Stimulated activated CD4-positive, alpha-beta T cell treated with anti-CD3 and anti-CD28 coated beads, TNF-alpha, amount 100 ng/mL, for 1 hour (primary cell): ENCODE measurements at regions not wholly inside any gene's neighbourhood (a gene's known extent, or its start where the extent isn't known, plus 50 kb on each side); places are given as distances from the start of the nearest gene placed in this dataset.
"Not testable (repeated sequence)": the region's sequence is repeated elsewhere in the genome, so short reads cannot be mapped to it uniquely, and the experiment has no call there.

Experiments
- DNase-seq, 3 donors: peaks; one replicate each; pipeline ENCODE4 v3.0.0-alpha.2; 2020; ENCODE audit warnings: low read depth in 3 of 3, low spot score in 1 of 3

DNA sequence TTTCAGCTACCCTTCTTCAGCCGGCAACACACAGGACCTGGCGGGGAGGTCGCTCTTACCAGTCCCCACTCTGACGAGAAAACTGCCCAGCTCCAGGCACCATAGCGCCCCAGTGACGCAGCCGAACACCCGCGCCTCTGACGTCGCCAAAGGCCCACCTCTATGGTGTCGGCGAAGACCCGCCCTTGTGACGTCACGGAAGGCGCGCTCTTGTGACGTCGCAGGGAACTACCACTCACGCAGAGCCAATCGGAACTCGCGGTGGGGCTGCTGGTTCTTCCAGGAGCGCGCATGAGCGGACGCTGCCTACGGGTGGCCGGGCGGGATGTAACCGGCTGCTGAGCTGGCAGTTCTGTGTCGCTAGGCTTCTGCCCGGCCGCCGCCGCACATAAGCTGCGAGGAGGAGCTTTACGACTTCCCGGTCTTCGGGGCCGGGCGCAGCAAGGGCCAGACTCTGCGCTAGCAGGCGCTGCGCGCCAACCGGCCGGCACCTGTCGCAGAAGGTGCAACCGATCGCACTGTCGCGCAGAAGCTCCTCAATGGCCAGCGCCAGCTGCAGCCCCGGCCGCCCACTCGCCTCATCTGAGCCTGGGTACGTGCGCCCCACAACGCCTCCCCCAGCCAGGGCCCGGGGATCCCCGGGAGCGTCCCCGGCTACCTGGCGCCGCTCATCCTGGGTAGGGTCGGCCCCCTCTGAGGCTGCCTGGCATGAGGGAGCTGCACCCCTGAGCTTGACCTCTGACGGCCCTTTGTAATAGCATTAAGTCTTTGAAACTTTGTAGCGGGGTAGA is 121.3 kb upstream of the FBXO28 start:
- DNase-seq, result peak; percentile 99 to 100 (median 100)

DNA sequence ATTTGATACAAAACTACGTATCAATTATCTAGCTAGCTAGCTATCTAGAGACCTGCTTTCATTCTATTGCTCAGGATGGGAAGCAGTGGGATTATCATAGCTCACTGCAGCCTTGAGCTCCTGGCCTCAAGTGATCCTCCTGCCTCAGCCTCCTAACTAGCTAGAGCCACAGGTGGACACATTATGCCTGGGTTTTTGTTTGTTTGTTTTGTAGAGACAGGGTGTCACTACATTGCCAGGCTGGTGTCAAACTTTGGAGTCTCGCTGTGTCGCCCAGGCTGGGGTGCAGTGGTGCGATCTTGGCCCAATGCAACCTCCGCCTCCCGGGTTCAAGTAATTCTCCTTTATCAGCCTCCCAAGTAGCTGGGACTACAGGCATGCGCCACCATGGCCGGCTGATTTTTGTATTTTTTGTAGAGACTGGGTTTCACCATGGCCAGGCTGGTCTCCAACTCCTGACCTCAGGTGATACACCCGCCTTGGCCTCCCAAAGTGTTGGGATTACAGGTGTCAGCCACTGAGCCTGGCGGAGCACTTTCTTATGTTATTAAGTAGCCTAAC is 122.5 kb upstream of the FBXO28 start:
- not testable (repeated sequence) for DNase-seq

DNA sequence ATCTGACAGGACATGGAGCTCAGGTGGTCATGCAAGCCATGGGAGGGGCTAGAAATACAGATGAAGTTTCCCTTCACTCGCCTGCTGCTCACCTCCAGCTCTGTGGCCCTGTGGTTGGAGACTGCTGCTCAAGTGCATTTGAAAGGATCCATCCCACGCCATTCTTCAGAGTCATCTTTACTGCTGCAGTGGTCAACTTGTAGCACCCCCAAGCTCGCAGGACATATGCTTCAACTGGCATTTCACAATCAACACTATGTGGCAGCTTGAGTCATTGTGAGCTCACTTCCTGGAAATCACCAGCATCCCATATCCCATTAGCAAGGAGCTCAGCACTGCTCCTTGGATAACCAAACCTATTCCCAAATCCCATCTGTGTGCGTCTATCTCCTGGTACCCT is 116.2 kb upstream of the TP53BP2 start:
- not testable (repeated sequence) for DNase-seq

DNA sequence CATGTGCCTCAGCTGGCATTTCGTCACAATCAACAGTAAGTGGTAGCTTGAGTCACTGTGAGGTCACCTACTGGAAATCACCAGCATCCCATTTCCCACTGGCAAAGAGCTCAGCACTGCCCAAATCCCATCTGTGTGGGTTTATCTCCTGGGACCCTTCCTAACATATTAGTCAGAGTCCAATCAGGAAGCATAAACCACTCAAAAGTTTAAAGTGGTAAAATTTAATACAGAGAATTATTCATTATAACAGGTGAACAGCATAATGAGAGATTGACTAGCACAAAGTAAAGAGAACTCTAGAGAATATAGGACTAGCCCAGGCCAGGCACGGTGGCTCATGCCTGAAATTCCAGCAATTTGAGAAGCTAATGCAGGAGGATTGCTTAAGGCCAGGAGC is 107.1 kb upstream of the TP53BP2 start:
- DNase-seq, result not testable (repeated sequence)

DNA sequence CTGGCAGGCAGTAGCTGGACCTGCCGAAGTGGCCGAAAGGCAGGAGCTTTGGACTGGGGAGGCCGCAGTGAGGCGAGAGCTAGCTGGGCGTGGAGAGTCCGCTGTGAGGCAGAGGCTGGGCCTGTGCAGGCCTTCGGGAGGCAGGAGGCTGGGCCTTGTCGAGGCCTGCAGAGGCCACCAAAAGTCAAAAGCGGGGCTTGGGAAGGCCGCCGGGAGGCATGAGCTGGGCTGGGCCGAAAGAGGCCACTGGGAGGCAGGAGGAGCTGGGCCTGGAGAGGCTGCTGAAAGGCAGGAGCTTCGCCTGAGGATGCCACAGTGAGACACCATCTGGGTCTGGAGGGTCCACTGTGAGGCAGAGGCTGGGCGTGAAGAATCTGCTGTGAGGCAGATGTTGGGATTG is 105.8 kb upstream of the TP53BP2 start:
- not testable (repeated sequence) for DNase-seq

DNA sequence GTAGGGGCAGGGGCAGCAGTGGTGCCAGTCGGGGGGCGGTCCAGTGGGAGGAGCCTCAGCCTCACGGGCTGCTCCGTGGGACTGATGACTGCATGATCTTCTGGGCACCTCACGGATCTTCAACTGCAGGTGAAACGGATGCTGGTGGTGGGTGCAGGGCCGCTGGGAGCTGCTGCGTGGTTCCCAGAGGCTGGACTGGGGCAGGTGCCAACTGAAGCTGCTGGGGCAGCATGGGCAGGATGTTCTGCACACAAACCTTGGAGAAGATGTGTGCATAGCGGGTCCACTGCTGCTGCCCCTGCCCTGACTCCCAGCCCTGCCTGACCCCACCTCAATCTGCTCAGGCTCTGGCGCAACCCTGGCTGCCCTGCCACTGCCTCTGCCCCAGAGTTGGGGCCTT is 104.2 kb upstream of the TP53BP2 start:
- DNase-seq, result not testable (repeated sequence)

DNA sequence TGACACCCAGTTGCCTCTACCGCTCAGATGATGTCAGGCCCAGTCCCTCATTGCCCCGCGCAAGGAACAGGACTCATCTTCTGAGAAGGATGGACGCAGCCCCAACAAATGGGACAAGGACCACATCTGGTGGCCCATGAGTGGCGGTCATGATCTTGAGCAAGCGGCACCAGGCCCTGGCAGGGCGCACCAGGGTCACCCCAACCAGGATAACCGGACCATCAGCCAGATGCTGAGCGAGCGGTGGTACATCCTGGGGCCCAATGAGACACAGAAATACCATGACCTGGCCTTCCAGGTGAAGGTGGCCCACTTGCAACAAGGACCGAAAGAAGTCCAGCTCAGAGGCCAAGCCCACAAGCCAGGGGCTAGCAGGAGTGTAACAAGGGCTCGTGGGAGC is 102.3 kb upstream of the TP53BP2 start:
- DNase-seq, result not testable (repeated sequence)

DNA sequence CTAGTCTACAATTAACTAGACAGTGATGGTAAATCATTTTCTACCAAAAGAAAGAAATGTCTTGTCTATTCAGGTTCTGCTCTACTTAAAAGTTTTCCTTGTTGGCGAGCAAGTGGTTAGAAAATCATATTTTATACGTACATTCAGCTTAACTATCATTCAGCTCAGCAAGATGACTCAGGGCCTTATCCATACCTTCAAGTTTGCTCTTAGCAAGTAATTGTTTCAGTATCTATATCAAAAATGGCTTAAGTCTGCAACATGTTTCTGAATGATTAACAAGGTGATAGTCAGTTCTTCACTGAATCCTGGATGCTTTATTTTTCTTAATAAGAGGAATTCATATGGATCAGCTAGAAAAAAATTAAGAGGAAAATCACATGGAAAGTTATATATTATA is 90.8 kb upstream of the TP53BP2 start:
- DNase-seq, result not testable (repeated sequence)

DNA sequence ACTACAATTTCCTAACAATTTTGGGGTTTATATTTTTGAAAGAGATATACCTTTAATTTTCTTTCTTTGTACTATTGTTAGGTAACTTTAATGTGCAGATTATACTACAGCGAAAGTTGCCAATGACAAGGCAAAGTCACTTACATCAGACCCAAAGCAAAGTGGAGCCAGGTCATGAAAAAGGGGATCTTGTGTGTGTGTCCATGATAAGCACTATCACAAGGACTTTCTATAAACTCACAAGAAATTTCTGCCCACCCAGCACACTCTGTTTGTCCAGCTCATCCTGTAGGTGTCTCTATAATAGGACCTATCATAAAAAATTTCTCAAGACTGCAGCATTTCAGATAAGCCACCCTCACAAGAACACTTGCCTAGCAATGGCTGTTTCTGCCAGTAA is 85.7 kb upstream of the TP53BP2 start:
- DNase-seq, result not testable (repeated sequence)

DNA sequence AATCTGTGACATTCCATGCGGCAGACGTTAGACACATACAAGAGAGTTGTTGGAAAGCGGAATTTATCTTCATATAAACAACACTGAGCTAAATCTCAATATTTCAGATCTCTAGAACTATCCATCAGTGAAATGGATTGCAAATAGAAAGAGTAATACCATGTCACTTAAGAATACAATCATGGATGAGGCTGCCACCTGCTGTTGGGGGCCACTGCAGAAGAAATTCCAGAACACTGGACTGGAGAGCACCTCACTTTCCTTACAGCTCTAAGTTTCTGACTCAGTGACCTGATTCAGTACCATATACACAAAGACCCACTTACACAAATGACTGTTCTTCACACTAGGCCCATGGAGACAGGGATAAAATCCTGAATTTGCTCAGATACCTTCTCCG is 75.1 kb upstream of the TP53BP2 start:
- DNase-seq, result not testable (repeated sequence)

DNA sequence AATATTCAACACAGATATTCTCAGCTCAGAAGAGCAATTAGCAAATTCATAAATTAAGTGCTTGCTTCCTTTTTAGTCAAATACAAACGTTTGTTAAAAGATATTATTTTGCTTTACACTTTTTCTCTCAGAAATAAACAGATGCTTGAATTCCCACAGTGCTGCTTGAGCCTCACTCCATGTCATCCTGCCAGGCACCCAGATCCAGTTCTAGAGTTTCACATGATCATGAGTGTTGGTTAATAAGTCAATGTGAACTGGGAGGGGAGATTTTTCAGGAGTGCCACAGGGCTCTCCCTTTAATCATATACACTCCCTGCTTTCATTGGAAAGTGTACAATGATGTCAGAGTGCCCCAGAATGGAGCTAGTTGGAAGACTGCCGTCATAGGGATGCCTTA is 69.7 kb upstream of the TP53BP2 start:
- not testable (repeated sequence) for DNase-seq

DNA sequence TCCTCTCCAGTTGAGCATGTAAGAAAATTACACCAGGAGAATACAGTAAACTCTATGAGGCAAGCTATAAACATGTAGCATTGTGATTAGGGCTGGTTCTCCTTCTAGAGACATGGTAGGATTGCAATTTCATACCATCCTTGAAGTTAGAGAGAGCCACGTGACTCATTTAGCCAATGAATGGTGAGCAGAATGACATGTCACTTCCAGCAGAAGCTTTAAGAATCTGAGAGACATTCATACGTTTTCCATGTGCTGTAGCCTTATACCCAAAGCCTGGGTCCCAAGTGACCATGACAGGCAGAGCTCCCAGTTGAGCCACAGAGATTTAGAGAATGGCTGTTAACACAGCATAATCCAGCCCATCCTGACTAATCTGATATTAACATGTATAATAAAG is 68.0 kb upstream of the TP53BP2 start:
- DNase-seq, result not testable (repeated sequence)

DNA sequence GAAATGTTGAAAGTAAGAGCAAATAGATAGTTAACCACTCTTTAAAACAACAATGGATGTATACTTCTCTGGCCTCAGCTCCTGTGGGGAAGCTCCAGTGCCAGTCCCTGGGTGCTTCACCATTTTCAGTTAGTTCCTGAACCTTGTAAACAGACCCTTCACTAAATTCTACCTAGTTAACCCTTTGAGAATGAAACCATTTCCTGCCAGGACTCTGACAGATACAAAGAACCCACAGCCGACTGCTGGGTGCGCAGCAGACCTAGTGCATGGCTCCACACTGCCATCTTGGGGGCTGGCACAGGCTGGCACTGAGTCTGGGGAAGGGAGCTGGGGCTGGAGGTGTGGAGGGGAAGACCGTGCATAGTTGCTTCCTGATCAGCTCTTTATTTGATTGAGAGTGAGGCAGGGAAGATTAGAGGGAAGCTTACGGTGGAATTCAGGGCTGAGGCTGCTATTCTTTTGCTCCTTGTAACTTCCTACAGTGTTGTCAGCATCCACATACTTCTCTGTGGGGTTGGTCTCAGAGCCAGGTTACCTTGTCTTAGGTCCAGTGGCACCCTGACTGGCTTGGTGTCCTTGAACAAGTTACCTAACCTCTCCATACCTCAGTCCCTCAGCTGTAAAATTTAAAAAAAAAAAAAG is 62.3 kb upstream of the TP53BP2 start:
- DNase-seq, result not testable (repeated sequence)

DNA sequence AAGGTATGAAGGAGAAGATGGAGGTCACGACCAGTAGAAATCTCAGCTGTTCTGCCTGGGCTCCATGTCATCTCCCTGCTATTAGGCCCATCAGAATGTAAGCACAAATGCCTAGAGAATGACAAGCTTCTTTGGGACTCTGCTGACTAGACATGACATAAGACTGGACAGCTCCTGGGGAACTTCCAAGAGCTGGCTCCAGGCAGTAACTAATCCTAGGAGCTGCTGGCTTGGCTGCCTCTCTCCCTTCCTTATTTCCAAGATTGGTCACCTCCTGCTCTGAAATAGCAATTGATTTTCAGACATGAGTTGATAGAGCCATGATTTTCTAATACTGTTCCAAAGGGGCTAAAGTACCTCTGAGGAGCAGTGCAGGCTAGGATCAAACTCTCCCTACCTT is 57.5 kb upstream of the TP53BP2 start:
- not testable (repeated sequence) for DNase-seq

DNA sequence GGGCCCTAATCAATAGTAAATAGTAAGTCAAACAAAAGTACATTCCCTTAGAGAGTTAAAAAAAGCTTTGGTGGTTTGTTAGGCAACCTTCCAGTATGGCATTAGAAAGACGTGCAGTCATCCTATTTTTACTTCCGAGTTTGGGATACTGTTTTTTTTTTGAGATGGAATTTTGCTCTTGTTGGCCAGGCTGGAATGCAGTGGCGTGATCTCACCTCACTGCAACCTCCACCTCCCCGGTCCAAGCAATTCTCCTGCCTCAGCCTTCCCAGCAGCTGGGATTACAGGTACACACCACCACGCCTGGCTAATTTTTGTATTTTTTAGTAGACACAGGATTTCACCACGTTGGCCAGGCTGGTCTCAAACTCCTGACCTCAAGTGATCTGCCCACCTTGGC is 54.0 kb upstream of the TP53BP2 start:
- not testable (repeated sequence) for DNase-seq

DNA sequence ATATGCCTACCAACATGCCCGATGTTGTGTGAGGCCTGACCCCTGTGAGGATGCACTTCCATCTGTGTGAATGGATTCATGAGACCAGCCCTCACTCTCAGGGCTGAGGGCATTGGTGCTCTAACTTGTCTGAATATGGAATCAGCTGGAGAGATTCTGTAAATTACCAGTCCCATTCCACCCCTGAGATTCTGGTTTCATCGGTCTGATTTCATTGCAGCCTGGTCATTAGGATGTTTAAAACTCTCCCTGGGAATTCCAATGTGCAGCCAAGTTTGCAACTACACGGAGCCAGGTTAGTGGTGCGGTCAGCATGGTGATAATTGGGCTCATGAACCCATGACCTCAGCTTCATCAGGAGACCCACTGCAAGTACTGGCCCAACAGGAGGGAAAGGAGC is 51.4 kb upstream of the TP53BP2 start:
- DNase-seq, result not testable (repeated sequence)

DNA sequence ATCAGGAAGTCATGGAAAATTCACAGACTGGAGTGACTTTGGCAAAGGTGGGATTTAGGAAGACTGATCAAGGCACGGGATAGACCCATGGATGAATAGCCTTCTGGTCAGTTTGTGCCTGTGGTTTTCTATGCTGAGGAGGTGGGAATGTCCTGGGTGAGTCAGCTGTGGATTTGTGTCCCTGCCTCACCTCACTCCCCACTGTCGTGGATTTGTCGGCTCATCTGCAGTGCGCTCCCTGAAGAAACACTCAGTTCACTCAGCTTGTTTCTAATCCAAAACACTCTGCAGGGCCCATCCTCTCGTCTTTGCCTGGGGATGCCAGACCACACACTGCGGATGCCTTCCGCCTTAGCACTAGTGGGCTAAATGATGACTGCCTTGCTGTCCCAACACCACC is 50.2 kb upstream of the TP53BP2 start:
- DNase-seq, result not testable (repeated sequence)
